NB4 (cell line): ENCODE measurements at regions not wholly inside any gene's neighbourhood (a gene's known extent, or its start where the extent isn't known, plus 50 kb on each side); places are given as distances from the start of the nearest gene placed in this dataset.

Source experiments
- POLR2A ChIP-seq: IDR thresholded peaks from 2 replicates; pipeline ENCODE4 v1.6.1; 2011; ENCODE audit warnings: mild to moderate bottlenecking; ENCODE audit not compliant: insufficient read length; ENCODE audit errors: extremely low read depth
- TF ChIP-seq, protein P1 (sequence below): IDR thresholded peaks from one replicate; pipeline ENCODE4 v1.5.1; 2012; ENCODE audit warnings: low read depth, low read length
- TF ChIP-seq, protein P2 (sequence below): IDR thresholded peaks from 2 replicates; pipeline ENCODE4 v1.6.1; 2011; ENCODE audit warnings: low read depth, low read length

- TF ChIP-seq, protein P1, sequence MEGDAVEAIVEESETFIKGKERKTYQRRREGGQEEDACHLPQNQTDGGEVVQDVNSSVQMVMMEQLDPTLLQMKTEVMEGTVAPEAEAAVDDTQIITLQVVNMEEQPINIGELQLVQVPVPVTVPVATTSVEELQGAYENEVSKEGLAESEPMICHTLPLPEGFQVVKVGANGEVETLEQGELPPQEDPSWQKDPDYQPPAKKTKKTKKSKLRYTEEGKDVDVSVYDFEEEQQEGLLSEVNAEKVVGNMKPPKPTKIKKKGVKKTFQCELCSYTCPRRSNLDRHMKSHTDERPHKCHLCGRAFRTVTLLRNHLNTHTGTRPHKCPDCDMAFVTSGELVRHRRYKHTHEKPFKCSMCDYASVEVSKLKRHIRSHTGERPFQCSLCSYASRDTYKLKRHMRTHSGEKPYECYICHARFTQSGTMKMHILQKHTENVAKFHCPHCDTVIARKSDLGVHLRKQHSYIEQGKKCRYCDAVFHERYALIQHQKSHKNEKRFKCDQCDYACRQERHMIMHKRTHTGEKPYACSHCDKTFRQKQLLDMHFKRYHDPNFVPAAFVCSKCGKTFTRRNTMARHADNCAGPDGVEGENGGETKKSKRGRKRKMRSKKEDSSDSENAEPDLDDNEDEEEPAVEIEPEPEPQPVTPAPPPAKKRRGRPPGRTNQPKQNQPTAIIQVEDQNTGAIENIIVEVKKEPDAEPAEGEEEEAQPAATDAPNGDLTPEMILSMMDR: no peak
- TF ChIP-seq POLR2A: no peak
- TF ChIP-seq, protein P2, sequence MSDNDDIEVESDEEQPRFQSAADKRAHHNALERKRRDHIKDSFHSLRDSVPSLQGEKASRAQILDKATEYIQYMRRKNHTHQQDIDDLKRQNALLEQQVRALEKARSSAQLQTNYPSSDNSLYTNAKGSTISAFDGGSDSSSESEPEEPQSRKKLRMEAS: no peak
Observed at GRCh38 chr1:209458921-209459320, 124.6 kb upstream of the CAMK1G start.
